ENCODE measurements at regions not wholly inside any gene's neighbourhood (a gene's known extent, or its start where the extent isn't known, plus 50 kb on each side); places are given as distances from the start of the nearest gene placed in this dataset.

GRCh38 chr11:92869716-92870115, 99.7 kb upstream of the MTNR1B start:
- Histone ChIP-seq H3K4me3 (ENCODE audit: low read length) (no peak overlapping the region), H3K27me3 (ENCODE audit: insufficient read depth, low read depth, low read length) (no peaks in the 10 kb centered on the region), H3K9me2 (ENCODE audit: insufficient read depth, low read length) (no peaks in the 10 kb centered on the region), H3F3A (ENCODE audit: insufficient read depth, low read length, poor library complexity, severe bottlenecking) (no peaks in the 10 kb centered on the region), H3K4me2 (ENCODE audit: low read length) (no peak overlapping the region), H3K36me3 (ENCODE audit: insufficient read depth, low read length) (peaks cover 9% of the 10 kb centered on the region), H3K27ac (ENCODE audit: low read length) (no peak overlapping the region), H3K9me3 (ENCODE audit: low read length) (no peaks in the 10 kb centered on the region), H3K9ac (ENCODE audit: low read length) (no peak overlapping the region), H3K79me2 (replicated peaks; ENCODE audit: insufficient read depth, low read length) (no peaks in the 10 kb centered on the region), H4K20me1 (ENCODE audit: insufficient read depth) (no peaks in the 10 kb centered on the region), H2AFZ (ENCODE audit: low read depth, low read length) (no peak overlapping the region)
- TF ChIP-seq, protein P1, sequence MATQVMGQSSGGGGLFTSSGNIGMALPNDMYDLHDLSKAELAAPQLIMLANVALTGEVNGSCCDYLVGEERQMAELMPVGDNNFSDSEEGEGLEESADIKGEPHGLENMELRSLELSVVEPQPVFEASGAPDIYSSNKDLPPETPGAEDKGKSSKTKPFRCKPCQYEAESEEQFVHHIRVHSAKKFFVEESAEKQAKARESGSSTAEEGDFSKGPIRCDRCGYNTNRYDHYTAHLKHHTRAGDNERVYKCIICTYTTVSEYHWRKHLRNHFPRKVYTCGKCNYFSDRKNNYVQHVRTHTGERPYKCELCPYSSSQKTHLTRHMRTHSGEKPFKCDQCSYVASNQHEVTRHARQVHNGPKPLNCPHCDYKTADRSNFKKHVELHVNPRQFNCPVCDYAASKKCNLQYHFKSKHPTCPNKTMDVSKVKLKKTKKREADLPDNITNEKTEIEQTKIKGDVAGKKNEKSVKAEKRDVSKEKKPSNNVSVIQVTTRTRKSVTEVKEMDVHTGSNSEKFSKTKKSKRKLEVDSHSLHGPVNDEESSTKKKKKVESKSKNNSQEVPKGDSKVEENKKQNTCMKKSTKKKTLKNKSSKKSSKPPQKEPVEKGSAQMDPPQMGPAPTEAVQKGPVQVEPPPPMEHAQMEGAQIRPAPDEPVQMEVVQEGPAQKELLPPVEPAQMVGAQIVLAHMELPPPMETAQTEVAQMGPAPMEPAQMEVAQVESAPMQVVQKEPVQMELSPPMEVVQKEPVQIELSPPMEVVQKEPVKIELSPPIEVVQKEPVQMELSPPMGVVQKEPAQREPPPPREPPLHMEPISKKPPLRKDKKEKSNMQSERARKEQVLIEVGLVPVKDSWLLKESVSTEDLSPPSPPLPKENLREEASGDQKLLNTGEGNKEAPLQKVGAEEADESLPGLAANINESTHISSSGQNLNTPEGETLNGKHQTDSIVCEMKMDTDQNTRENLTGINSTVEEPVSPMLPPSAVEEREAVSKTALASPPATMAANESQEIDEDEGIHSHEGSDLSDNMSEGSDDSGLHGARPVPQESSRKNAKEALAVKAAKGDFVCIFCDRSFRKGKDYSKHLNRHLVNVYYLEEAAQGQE (IDR thresholded peaks at IDR 0.05; ENCODE audit: borderline replicate concordance): no peak
- no peak for TF ChIP-seq EZH2 (IDR thresholded peaks at IDR 0.05; ENCODE audit: borderline replicate concordance, insufficient read depth, low read length, poor library complexity, severe bottlenecking)
- TF ChIP-seq TAF1 (IDR thresholded peaks at IDR 0.05; ENCODE audit: low read depth): no peak
- TF ChIP-seq POLR2AphosphoS5 (IDR thresholded peaks at IDR 0.05): no peak
- TF ChIP-seq MXI1 (conservative IDR thresholded peaks at IDR 0.05; ENCODE audit: poor library complexity, severe bottlenecking): no peak

DNA sequence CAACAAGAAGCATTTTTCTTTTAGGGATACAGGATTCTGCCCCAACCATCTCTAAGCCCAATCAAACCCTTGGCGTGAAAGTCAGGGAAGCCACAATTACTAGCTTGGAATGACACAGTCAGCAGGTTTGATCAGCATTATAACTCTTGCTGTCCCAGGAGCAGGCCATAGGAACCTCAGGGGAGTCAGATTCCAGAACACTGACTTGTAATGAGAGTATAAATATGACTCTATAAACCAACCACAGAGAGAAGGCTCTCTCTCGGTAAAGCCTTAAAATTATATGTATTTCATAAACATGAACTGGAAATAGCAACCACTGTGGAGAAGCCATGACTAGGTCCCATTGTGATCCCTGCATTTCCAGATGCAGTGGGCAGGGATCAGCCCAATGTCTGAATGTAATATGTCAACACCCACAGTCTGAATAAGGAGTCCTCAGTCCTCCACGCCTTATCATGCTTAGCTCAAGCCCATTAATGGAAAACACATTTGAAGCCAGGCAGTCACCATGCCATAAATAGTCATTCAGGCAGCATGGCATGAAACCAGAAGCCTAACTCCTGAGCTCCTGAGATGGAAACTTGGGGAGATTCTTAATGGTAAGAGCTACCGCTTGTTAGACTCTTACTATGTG, 99.1 kb upstream of the MTNR1B start:
- no peaks in the 10 kb centered on the region for H3K9me2 ChIP-seq (ENCODE audit: insufficient read depth, low read length)

More for the DNA sequence above, 99.1 kb upstream of the MTNR1B start:
- Histone ChIP-seq H3K27ac (ENCODE audit: low read length) (no peak overlapping the region), H3K27me3 (ENCODE audit: insufficient read depth, low read depth, low read length) (no peaks in the 10 kb centered on the region), H3K79me2 (replicated peaks; ENCODE audit: insufficient read depth, low read length) (no peaks in the 10 kb centered on the region), H4K20me1 (ENCODE audit: insufficient read depth) (no peaks in the 10 kb centered on the region), H2AFZ (ENCODE audit: low read depth, low read length) (no peak overlapping the region), H3K36me3 (ENCODE audit: insufficient read depth, low read length) (peaks cover 9% of the 10 kb centered on the region), H3K9ac (ENCODE audit: low read length) (no peak overlapping the region), H3F3A (ENCODE audit: insufficient read depth, low read length, poor library complexity, severe bottlenecking) (no peaks in the 10 kb centered on the region), H3K4me2 (ENCODE audit: low read length) (no peak overlapping the region), H3K4me3 (ENCODE audit: low read length) (no peak overlapping the region), H3K9me3 (ENCODE audit: low read length) (no peaks in the 10 kb centered on the region)
- TF ChIP-seq MXI1 (conservative IDR thresholded peaks at IDR 0.05; ENCODE audit: poor library complexity, severe bottlenecking) (no peak), EZH2 (IDR thresholded peaks at IDR 0.05; ENCODE audit: borderline replicate concordance, insufficient read depth, low read length, poor library complexity, severe bottlenecking) (no peak), SMC3 (conservative IDR thresholded peaks at IDR 0.05; ENCODE audit: poor library complexity) (no peak), RAD21 (conservative IDR thresholded peaks at IDR 0.05) (no peak), TAF1 (IDR thresholded peaks at IDR 0.05; ENCODE audit: low read depth) (no peak), POLR2AphosphoS5 (IDR thresholded peaks at IDR 0.05) (no peak), EP300 (conservative IDR thresholded peaks at IDR 0.05; ENCODE audit: poor library complexity, severe bottlenecking) (no peak)
- TF ChIP-seq, protein P1 (IDR thresholded peaks at IDR 0.05; ENCODE audit: borderline replicate concordance): no peak
- TF ChIP-seq, protein P2, sequence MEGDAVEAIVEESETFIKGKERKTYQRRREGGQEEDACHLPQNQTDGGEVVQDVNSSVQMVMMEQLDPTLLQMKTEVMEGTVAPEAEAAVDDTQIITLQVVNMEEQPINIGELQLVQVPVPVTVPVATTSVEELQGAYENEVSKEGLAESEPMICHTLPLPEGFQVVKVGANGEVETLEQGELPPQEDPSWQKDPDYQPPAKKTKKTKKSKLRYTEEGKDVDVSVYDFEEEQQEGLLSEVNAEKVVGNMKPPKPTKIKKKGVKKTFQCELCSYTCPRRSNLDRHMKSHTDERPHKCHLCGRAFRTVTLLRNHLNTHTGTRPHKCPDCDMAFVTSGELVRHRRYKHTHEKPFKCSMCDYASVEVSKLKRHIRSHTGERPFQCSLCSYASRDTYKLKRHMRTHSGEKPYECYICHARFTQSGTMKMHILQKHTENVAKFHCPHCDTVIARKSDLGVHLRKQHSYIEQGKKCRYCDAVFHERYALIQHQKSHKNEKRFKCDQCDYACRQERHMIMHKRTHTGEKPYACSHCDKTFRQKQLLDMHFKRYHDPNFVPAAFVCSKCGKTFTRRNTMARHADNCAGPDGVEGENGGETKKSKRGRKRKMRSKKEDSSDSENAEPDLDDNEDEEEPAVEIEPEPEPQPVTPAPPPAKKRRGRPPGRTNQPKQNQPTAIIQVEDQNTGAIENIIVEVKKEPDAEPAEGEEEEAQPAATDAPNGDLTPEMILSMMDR (IDR thresholded peaks at IDR 0.05; ENCODE audit: poor library complexity, severe bottlenecking): no peak

Data from neural cell (in vitro differentiated cells).